Endothelial cell of umbilical vein (primary cell): ENCODE measurements at regions not wholly inside any gene's neighbourhood (a gene's known extent, or its start where the extent isn't known, plus 50 kb on each side); places are given as distances from the start of the nearest gene placed in this dataset.

Experiments used
- BruUV-seq: library from RNA; stranded (reverse); fragments of 400-500 nt; replicated peaks from 2 replicates; lab custom pipeline; 2021; lab: Mats Ljungman, UMichigan
- CTCF ChIA-PET: fragments of 300-600, 350-600 bp; sonication (Branson Sonifier 250); formaldehyde crosslinking; loops from one replicate; lab custom pipeline; 2021; ENCODE audit warnings: antibody characterized with exemption, inconsistent platforms; lab: Charles Lee
- POLR2A ChIA-PET: fragments of 300-600, 350-600 bp; sonication (Branson Sonifier 250); formaldehyde crosslinking; loops from one replicate; lab custom pipeline; 2021; ENCODE audit warnings: antibody characterized with exemption, inconsistent platforms; lab: Charles Lee
- DNase-seq: peaks from one replicate; pipeline ENCODE4 v3.0.0-alpha.2; 2011; ENCODE audit warnings: low read depth, low spot score
- FAIRE-seq: peaks from 2 replicates; lab custom pipeline; 2011; peaks lifted over from hg19 to GRCh38; lab: Jason Lieb, UNC
- H2AFZ ChIP-seq: 2 replicates; pipeline ENCODE4 v1.6.0; 2012; ENCODE audit warnings: low read depth, low read length, control low read depth, inconsistent platforms
- H3K27ac ChIP-seq: 2 replicates; pipeline ENCODE4 v1.5.1; 2011; ENCODE audit warnings: low read depth, mild to moderate bottlenecking, control low read depth, low read length, moderate library complexity; ENCODE audit not compliant: insufficient read depth
- H3K27me3 ChIP-seq, 2 experiments: 2 replicates each; pipeline versions ENCODE4 v1.6.0 to v1.6.1; 2011; ENCODE audit warnings: low read length in 2 of 2, mixed read lengths in 1 of 2; ENCODE audit not compliant: control insufficient read depth in 2 of 2, insufficient read depth in 2 of 2
- H3K36me3 ChIP-seq, 2 experiments: 2 replicates in 1 of 2; 3 replicates in 1 of 2; pipeline ENCODE4 v1.5.1; 2011; ENCODE audit warnings: low read length in 2 of 2, mild to moderate bottlenecking in 1 of 2, moderate library complexity in 1 of 2; ENCODE audit not compliant: control insufficient read depth in 2 of 2, insufficient read depth in 2 of 2; ENCODE audit errors: extremely low read depth in 1 of 2
- H3K4me1 ChIP-seq: 3 replicates; pipeline ENCODE4 v1.5.1; 2011; ENCODE audit warnings: mild to moderate bottlenecking, low read length; ENCODE audit not compliant: control insufficient read depth, insufficient read depth; ENCODE audit errors: extremely low read depth
- H3K4me2 ChIP-seq: 2 replicates; pipeline ENCODE4 v1.6.1; 2011; ENCODE audit warnings: low read length, control low read depth, mixed read lengths; ENCODE audit not compliant: insufficient read depth
- H3K4me3 ChIP-seq, 3 experiments: fragments of 200-600 bp in 1 of 3; sonication (generic), shearing (Covaris generic) in 1 of 3; replicated peaks in 1 of 3; 2 replicates each; pipeline ENCODE4 v1.5.1; 2011 to 2016; ENCODE audit warnings: control low read depth in 3 of 3, low read length in 3 of 3, mild to moderate bottlenecking in 2 of 3, inconsistent platforms in 1 of 3, low read depth in 1 of 3, moderate library complexity in 1 of 3; ENCODE audit not compliant: insufficient read depth in 1 of 3
- H3K79me2 ChIP-seq: 2 replicates; pipeline ENCODE4 v1.6.0; 2012; ENCODE audit warnings: low read length, inconsistent platforms; ENCODE audit not compliant: control insufficient read depth, insufficient read depth
- H3K9ac ChIP-seq: replicated peaks from 2 replicates; pipeline ENCODE3; 2011; ENCODE audit warnings: low read length, control low read depth; ENCODE audit not compliant: insufficient read depth; ENCODE audit errors: extremely low read depth
- H3K9me1 ChIP-seq: replicated peaks from 3 replicates; pipeline ENCODE4 v1.6.0; 2011; ENCODE audit warnings: mild to moderate bottlenecking, low read length; ENCODE audit not compliant: control insufficient read depth, insufficient read depth; ENCODE audit errors: extremely low read depth
- H3K9me3 ChIP-seq: replicated peaks from 2 replicates; pipeline ENCODE4 v1.5.1; 2012; ENCODE audit warnings: low read length, inconsistent platforms; ENCODE audit not compliant: control insufficient read depth, insufficient read depth
- H4K20me1 ChIP-seq: replicated peaks from 2 replicates; pipeline ENCODE3; 2011; ENCODE audit warnings: mild to moderate bottlenecking, low read length; ENCODE audit not compliant: control insufficient read depth, insufficient read depth; ENCODE audit errors: extremely low read depth
- CTCF ChIP-seq, 2 donors: IDR thresholded peaks; 1 replicate in 1 of 2; 2 replicates in 1 of 2; pipeline ENCODE4 v1.5.1; 2011; ENCODE audit warnings: low read length in 2 of 2, mild to moderate bottlenecking in 2 of 2, moderate library complexity in 2 of 2, control low read depth in 1 of 2, inconsistent platforms in 1 of 2, low read depth in 1 of 2; ENCODE audit not compliant: insufficient read depth in 1 of 2; ENCODE audit errors: extremely low read depth in 1 of 2
- EZH2 ChIP-seq: IDR thresholded peaks from 2 replicates; pipeline ENCODE4 v1.6.1; 2012; ENCODE audit warnings: borderline replicate concordance, low read depth, mild to moderate bottlenecking, moderate library complexity, low read length, inconsistent platforms; ENCODE audit not compliant: severe bottlenecking
- FOS ChIP-seq: IDR thresholded peaks from 2 replicates; pipeline ENCODE4 v1.6.1; 2011; ENCODE audit warnings: mild to moderate bottlenecking, low read length, moderate library complexity, borderline replicate concordance; ENCODE audit not compliant: insufficient read depth
- GATA2 ChIP-seq: IDR thresholded peaks from 2 replicates; pipeline ENCODE4 v1.7.0; 2011; ENCODE audit warnings: low read depth, mild to moderate bottlenecking, moderate library complexity, mixed read lengths, low read length; ENCODE audit not compliant: insufficient read length, insufficient read depth
- JUN ChIP-seq: IDR thresholded peaks from 2 replicates; pipeline ENCODE4 v1.6.1; 2011; ENCODE audit warnings: borderline replicate concordance, low read depth; ENCODE audit not compliant: insufficient read length, insufficient read depth
- MAX ChIP-seq: IDR thresholded peaks from 2 replicates; pipeline ENCODE4 v1.6.1; 2011; ENCODE audit not compliant: insufficient read depth, insufficient read length
- MYC ChIP-seq: IDR thresholded peaks from one replicate; pipeline ENCODE4 v1.6.1; 2011; ENCODE audit warnings: mild to moderate bottlenecking, low read depth, low read length
- POLR2A ChIP-seq: IDR thresholded peaks from 2 replicates; pipeline ENCODE4 v1.6.1; 2012; ENCODE audit warnings: low read depth, mild to moderate bottlenecking, control low read depth, low read length
- POLR2AphosphoS5 ChIP-seq: IDR thresholded peaks from 2 replicates; pipeline ENCODE4 v1.6.1; 2012; ENCODE audit warnings: low read depth, mild to moderate bottlenecking, control low read depth, low read length, moderate library complexity; ENCODE audit not compliant: insufficient read depth
- dilution Hi-C: fragments of 300-500 bp; cut with MboI; formaldehyde crosslinking; loops from one replicate; pipeline ENCODE4 v1.15.0; 2019; ENCODE audit warnings: low sequenced_read_pairs; ENCODE audit not compliant: extremely low pct_ligation_motif_present
- intact Hi-C: fragments of 100-400 bp; cut with micrococcal nuclease; formaldehyde crosslinking; loops from one replicate; pipeline ENCODE4 v1.10.0; 2022

DNA sequence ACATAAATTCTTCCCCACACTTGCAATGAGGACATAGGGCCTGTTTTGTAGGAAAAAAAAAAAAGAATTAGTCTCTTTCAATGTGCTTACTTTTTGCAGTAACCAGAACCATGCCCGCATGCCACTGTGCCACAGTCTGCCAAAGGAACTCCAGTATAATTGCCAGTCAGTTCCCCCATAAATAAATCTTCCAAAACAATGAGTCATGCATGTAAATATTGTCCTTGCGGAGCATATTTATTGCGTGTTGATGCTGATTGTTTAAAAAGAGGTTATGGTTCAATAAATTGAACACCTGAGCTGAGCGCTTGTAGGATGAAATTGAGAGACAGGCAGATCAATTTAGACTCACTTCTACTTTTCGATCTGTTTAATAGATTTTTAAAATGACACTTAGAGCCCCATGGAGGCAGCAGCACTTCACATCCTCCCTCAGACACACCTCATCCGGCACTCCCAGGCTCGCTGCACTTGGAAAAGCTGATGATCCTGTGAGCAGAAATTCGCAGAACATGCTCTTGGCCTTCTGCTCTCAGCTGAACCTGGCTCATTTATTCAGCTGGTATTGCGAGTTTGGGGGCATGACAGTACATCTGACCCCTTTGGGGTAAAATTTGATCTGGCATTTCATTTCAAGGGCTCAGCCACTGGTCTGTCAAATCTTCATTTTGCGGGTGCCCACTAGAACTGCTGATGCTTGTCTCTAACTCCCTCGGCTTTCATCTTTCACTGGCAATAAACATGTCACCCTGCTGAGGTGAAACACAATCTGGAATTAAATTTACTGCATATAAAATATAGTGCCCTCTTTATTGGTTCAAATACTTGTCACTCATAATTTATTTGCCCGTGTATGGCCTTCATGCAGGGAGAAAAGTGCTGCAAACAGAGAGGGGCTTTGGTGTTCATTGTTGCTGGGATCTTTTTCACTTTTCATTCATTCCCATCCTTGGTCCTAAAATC lies 371.1 kb upstream of the POU3F2 start:
- no peak overlapping the region for H3K4me3 ChIP-seq
- no peaks in the 10 kb centered on the region for H3K9me1 ChIP-seq
- FAIRE-seq (no peak), DNase-seq (no peak)
- no peaks in the 10 kb centered on the region for H3K27me3 ChIP-seq
- H3K9me3 ChIP-seq = peaks cover 7% of the 10 kb centered on the region
- no peaks in the 10 kb centered on the region for H4K20me1 ChIP-seq
- BruUV-seq = no TSS peak
- CTCF ChIA-PET = no interaction called here
- POLR2A ChIA-PET = no interaction called here
- no peak overlapping the region for H2AFZ ChIP-seq
- H3K27ac ChIP-seq = no peak overlapping the region
- intact Hi-C loops = no loop called here
- no peak overlapping the region for H3K9ac ChIP-seq
- dilution Hi-C loops = no loop called here
- TF ChIP-seq POLR2AphosphoS5 = no peak
- TF ChIP-seq EZH2 = no peak
- no peak for TF ChIP-seq CTCF (IDR thresholded peaks at IDR 0.05; ENCODE audit: extremely low read depth in 1 of 2, insufficient read depth in 1 of 2, low read depth in 1 of 2, low read length in 2 of 2)
- TF ChIP-seq POLR2A = no peak
- no peak for TF ChIP-seq MAX
- TF ChIP-seq MYC = no peak
- no peak for TF ChIP-seq JUN
- TF ChIP-seq GATA2 = no peak
- TF ChIP-seq FOS = no peak
- H3K4me1 ChIP-seq = no peaks in the 10 kb centered on the region
- no peaks in the 10 kb centered on the region for H3K79me2 ChIP-seq
- H3K4me2 ChIP-seq = no peak overlapping the region
- H3K36me3 ChIP-seq = no peaks in the 10 kb centered on the region
